Erythroblast (primary cell): ENCODE measurements at regions not wholly inside any gene's neighbourhood (a gene's known extent, or its start where the extent isn't known, plus 50 kb on each side); places are given as distances from the start of the nearest gene placed in this dataset.

Experiments used
- DNase-seq, 2 experiments: peaks; one replicate each; lab custom pipeline; 2025; lab: John Stamatoyannopoulos, UW
- GATA1 ChIP-seq: IDR thresholded peaks from 2 replicates; pipeline ENCODE4 v1.6.1; 2011; ENCODE audit warnings: low read depth, mild to moderate bottlenecking, control low read depth, low read length, moderate library complexity
- POLR2A ChIP-seq: IDR thresholded peaks from 2 replicates; pipeline ENCODE4 v1.6.1; 2011; ENCODE audit warnings: mild to moderate bottlenecking, low read length

DNA sequence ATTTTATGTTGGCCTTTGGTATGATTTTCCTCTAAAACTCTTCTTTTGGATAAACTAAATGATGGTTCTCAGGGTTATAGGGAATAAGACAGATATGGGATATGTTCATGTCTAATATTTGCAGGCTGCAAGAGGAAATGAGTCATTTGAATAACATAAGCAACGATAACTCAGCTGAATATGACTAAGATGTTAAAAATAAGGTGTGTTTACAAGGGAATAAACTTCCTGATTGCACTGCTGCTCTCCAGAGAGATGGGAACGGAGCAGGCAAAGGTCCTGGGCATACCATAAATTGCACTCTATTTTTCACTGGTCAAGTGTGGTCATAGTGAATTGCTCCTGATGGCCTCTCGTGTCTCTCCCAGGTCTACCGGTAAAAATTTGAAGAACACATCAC is 666.2 kb downstream of the TOX3 start:
- no peak for DNase-seq
- TF ChIP-seq POLR2A (no peak), GATA1 (no peak)

- TF ChIP-seq GATA1 (no peak), POLR2A (no peak)
- DNase-seq, result no peak
Observed at GRCh38 chr16:51877686-51878085, 669.3 kb downstream of the TOX3 start.

DNA sequence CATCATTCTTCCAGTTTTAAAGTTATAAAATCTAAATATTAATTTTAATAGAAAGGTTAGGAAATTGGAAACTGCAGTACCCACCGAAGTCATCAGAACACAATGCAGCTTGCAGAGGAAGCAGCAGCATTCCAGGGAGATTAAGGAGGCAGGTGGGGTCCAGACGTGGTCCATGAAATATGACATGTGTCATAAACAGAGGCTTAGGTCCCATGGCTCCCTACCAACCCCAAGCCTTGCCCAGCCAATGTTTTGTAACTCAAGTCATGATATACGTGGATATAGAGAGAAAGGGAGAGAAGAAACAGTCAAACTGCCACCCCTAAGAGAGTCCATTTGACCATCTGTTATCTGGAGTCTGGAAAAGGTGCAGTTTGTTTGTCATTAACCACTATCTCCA is 670.0 kb downstream of the TOX3 start:
- DNase-seq, result no peak
- TF ChIP-seq GATA1 (no peak), POLR2A (no peak)

DNA sequence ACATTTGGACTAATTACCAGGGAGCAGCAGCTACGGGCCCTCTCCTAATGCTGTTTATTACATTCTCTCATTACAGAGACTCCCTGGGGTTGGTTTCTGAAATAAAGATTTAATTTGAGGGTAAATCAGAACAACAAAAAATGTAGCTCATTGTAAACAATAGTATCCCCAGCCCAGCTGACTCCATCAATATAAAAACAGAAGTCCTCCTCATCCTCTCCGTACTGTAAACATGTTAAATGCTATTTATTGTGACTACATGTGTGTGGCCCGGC is 670.4 kb downstream of the TOX3 start:
- no peak for DNase-seq
- TF ChIP-seq GATA1, result no peak
- TF ChIP-seq POLR2A, result no peak

DNA sequence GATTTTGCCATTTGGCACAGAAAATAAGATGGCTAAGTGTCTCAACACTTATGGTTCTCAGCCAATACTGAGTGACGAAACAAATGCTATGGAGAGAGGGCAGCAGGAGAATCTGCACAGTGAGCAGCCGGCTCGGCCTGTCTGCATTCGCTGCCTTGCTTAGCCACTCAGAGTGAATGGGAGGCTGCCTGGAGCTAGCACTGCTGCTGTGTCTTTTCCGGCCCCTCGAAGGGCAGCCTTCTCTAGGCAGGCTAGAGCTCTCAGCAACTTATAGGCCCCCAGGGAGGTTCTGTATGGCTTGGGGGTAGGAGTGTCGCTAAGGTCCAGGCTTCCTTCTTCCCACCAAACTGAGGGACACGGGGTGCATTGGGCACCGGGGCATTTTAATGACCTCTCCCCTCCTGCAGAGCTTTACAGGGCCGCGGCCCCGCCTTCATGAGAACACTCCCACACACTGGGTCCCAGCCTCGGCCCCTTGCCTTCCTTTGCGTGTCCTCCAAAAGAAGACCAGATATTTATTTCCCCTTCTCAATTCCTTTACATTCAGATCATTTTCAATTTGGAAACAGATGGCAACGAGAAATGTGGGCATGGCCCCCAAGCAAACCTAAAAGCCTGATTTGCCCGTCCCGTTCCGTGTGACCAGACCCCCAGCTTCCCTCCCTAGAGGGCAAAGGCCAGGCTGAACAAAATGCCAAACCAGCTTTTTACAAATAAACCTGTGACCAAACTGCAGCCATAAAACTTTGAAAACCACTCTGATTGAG is 670.9 kb downstream of the TOX3 start:
- TF ChIP-seq GATA1 (no peak), POLR2A (no peak)
- no peak for DNase-seq

DNA sequence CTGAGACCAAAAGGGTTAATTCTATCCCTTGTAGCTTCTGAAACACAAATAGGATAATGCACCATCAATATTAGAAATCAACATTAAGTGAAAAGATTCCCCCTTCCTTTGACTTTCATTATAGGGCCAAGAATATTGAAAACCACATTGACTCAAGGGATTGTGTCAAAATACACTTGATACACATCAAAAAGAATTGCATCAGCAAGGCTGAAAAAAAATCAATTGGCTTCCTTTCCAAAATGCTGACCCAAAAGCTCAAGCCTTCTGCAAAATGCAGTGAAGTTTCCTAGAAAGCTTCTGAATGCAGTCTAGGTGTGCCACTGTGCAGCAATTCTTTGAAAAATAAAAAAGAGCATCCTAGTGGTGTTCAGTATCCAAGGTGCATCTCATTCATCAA is 674.4 kb downstream of the TOX3 start:
- TF ChIP-seq POLR2A (no peak), GATA1 (no peak)
- no peak for DNase-seq

- TF ChIP-seq GATA1, result no peak
- no peak for TF ChIP-seq POLR2A
- no peak for DNase-seq
Observed at GRCh38 chr16:51870296-51870854, 676.6 kb downstream of the TOX3 start.

GRCh38 chr16:51869176-51869575 is 677.8 kb downstream of the TOX3 start:
- TF ChIP-seq POLR2A (no peak), GATA1 (no peak)
- no peak for DNase-seq

DNA sequence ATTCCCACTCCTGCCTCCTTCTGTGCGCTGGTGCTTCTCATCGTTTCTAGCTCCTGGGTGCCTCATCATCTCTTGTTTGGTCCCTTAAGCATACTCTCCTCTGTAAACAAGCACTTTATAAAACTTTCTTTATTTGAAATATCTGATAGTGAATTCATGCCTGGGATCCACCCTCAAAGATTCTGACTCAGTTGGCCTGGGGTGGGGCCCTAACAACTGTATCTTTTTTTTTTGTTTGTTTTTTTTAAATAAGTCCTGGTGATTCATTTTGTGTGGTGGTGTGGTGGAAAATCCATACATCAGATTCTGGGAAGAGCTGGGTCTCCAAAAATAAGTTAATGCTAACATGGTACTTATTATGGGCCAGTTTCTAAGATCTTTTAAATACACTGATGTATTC is 678.3 kb downstream of the TOX3 start:
- no peak for DNase-seq
- TF ChIP-seq GATA1, result no peak

DNA sequence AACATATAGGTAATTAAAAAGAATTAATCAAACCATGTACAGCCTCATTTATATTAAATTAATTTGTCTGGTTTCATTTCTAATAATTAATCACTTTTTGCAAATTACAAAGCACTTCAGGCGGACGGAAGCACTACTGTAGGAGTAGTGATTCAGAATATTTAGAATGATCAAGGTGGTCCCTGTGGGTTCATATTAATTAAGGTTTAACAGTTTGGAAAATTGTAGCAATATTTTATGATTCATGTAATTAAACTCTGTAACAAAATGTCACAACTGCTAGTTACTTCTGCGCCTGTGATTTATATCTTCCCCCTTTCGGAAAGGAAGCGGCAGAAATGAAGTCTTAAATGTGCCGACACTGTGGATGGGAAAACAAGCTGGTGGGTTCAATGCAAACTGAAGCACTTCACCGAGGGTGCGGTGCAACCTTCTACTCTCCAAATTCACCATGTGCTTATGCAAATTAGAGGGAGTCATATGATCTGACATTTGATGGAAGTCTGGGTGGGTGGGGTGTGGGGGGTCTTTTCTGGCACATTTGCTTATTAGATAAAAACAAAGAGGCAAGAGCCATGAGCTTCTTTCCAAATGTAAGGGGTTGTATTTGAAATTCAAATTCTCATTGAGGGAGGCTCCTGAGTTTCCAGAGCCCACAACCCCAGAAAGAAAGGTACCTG is 679.4 kb downstream of the TOX3 start:
- DNase-seq, result no peak

DNA sequence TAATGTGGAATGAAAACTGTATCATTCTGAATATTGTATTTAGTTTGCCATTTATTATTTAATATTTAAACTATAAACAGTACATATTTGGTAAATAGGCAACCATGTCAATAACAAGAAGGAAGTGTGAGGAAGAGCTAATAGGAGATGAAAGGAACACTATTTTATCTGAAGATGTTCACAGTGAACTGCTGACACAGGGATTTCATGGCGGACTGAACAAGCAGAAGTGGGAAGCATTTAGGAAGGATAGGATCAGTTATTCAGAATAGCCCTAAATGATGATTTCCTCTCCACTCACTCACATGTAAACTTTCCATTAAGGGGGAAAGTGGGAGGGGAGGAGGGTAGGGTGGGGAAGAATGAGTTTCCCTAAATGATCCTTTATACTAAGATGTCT is 682.4 kb downstream of the TOX3 start:
- no peak for DNase-seq
- TF ChIP-seq POLR2A, result no peak
- no peak for TF ChIP-seq GATA1

More for the DNA sequence above, 679.4 kb downstream of the TOX3 start:
- TF ChIP-seq POLR2A (no peak), GATA1 (no peak)

DNA sequence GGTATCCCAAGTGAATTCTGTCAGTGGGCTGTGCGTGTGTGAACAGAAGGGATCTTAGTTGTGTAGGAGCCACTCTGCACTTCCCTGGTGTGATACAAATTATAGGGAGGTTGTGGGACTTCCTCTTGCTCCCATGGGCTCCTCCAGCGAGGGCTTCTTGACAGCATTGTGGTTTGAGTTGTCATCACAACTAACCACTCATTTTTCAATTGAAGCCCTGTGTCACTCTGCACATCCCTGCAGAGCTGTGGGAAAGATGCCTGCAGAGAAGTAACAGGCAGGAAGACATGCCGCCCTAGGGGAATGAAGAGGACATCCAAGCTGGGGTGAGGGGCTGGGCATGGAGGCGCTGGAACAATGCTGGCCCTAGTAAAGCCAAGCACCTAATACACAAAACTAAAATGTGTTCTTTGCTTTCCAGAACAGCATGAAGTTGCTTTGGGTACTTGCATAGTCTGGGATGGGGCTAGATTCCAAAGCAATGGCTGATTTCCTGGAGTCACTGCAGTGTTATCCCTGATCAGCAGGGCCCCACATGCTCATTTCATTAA is 692.5 kb downstream of the TOX3 start:
- TF ChIP-seq GATA1 (no peak), POLR2A (no peak)
- DNase-seq, result no peak

DNA sequence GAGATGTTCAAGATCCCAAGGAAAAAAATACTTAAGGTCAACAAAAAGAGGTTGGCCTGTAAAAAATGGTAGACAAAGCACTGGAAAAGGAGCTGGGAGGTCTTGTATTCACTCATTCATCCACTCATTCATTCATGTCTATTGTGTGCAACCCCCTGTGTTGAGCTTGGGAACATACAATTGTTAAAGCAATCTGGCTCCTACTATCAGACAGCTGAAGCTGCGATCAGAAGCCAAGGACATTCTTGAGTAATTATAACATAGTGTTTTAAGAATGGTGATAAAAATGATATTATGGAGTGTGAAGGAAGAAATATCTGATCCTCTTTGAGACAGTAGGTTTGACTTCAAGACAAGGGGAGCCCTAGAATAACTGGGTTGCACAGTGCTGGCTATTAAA is 693.4 kb downstream of the TOX3 start:
- TF ChIP-seq GATA1, result no peak
- no peak for TF ChIP-seq POLR2A
- no peak for DNase-seq

DNA sequence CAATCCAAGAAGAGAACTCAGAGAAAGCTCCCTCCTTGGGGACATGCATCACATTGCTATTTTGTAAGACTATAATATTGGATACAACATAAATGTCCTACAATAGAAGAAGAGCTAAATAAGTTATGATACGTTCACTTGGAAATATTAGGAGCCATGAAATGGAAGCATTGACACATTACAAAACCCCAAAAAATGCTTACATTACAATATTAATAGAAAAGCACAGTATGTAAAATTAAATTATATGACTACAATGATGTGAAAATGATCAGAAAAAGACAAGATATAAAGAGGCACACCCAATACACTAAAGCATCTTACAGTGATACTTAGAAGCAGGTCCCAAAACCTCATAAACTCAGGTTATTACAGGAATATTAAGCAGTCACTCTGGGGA is 694.1 kb downstream of the TOX3 start:
- DNase-seq, result no peak
- TF ChIP-seq POLR2A, result no peak
- TF ChIP-seq GATA1, result no peak
